ENCODE measurements at regions not wholly inside any gene's neighbourhood (a gene's known extent, or its start where the extent isn't known, plus 50 kb on each side); places are given as distances from the start of the nearest gene placed in this dataset.

- DNase-seq: no peak
Observed at GRCh38 chr1:116234429-116234828, 123.2 kb downstream of the MAB21L3 start.

- no peak for DNase-seq
Observed at GRCh38 chr1:116239916-116240315, 128.7 kb downstream of the MAB21L3 start.

- no peak for DNase-seq
Observed at GRCh38 chr1:116242741-116243140, 130.3 kb upstream of the ATP1A1 start.

- DNase-seq: no peak
Observed at GRCh38 chr1:116243333-116244054, 129.6 kb upstream of the ATP1A1 start.

- DNase-seq: no peak
Observed at GRCh38 chr1:116246174-116246573, 126.9 kb upstream of the ATP1A1 start.

GRCh38 chr1:116252271-116252670 lies 120.8 kb upstream of the ATP1A1 start:
- DNase-seq: no peak

- no peak for DNase-seq
Observed at GRCh38 chr1:116252785-116253184, 120.3 kb upstream of the ATP1A1 start.

GRCh38 chr1:116253566-116254382 lies 119.3 kb upstream of the ATP1A1 start:
- DNase-seq: no peak

- DNase-seq: no peak
Observed at GRCh38 chr1:116254776-116255175, 118.3 kb upstream of the ATP1A1 start.

- DNase-seq: no peak
Observed at GRCh38 chr1:116255486-116256285, 117.4 kb upstream of the ATP1A1 start.

- no peak for DNase-seq
Observed at GRCh38 chr1:116256286-116256649, 116.8 kb upstream of the ATP1A1 start.

GRCh38 chr1:116256875-116257274 lies 116.2 kb upstream of the ATP1A1 start:
- no peak for DNase-seq

GRCh38 chr1:116257341-116257767 lies 115.7 kb upstream of the ATP1A1 start:
- DNase-seq: no peak

GRCh38 chr1:116257836-116258235 lies 115.2 kb upstream of the ATP1A1 start:
- no peak for DNase-seq

GRCh38 chr1:116258668-116259419 lies 114.2 kb upstream of the ATP1A1 start:
- no peak for DNase-seq

- DNase-seq: no peak
Observed at GRCh38 chr1:116259663-116260062, 113.4 kb upstream of the ATP1A1 start.

GRCh38 chr1:116260115-116260514 lies 112.9 kb upstream of the ATP1A1 start:
- DNase-seq: no peak

- DNase-seq: no peak
Observed at GRCh38 chr1:116260621-116261020, 112.4 kb upstream of the ATP1A1 start.

GRCh38 chr1:116261227-116261626 lies 111.8 kb upstream of the ATP1A1 start:
- no peak for DNase-seq

- no peak for DNase-seq
Observed at GRCh38 chr1:116262207-116262994, 110.6 kb upstream of the ATP1A1 start.

GRCh38 chr1:116262995-116263385 lies 110.1 kb upstream of the ATP1A1 start:
- no peak for DNase-seq
